Dermis microvascular lymphatic vessel endothelial cell (primary cell): ENCODE measurements at regions not wholly inside any gene's neighbourhood (a gene's known extent, or its start where the extent isn't known, plus 50 kb on each side); places are given as distances from the start of the nearest gene placed in this dataset.

Experiments used
- DNase-seq, 2 donors: peaks; one replicate each; pipeline versions ENCODE4 v3.0.0 to v3.0.0-alpha.2; 2010; ENCODE audit warnings: low read depth in 2 of 2

DNA sequence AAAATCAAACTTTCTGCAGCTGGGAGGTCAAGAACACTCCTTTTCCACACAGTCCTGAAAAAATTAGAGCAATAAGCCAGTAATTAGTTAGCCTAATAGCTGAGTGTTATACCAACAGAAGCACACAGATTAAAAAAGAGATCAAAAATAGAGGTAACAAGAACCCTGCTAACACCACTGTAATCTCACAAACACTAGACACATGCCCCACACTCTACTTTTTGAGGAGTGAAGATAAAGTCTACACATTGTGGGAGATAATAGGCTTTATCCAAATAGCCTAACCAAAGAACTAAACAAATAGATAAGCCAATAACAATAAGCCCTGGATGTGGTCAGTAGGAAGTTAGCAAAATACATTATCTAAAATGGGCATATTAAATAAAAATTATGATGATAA, 372.7 kb upstream of the ANO5 start:
- DNase-seq, result no peak

DNA sequence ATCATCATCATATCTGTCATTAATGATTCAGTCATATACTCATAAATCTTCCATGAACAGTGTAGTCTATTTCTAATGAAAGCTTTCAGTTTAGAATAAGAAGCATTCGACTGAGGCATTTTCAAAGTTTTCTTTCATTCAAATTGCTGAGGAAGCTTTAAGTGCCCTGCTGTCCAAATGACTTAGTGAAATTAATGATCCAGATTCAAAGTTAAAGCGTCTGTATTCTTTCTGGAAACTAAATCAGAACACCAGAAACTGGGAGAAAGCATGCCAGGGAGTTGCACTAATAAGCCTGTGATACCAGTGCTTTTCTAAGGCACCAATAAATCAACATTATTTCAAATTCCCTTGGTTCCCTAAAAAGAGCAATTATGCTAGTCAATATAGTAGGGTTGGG, 367.8 kb upstream of the ANO5 start:
- no peak for DNase-seq

DNA sequence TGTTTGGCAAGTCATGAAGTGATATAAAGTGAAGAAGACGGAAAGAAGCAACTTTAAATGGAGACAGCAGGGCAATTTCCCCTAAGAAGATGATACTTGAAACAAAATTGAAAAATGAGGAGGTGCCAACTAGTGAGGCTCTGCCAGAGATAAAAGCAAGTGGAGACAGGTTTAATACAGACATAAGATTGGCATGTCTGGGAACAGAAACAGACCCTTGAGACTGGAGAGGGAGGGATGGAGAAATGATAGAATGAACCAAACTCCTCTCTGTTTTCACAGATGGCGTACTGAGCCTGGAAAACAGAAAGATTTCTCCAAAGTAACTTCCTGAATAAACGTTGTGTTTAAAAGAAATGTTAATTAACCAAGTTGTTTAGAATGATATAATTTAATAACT, 354.5 kb upstream of the ANO5 start:
- DNase-seq, result no peak

DNA sequence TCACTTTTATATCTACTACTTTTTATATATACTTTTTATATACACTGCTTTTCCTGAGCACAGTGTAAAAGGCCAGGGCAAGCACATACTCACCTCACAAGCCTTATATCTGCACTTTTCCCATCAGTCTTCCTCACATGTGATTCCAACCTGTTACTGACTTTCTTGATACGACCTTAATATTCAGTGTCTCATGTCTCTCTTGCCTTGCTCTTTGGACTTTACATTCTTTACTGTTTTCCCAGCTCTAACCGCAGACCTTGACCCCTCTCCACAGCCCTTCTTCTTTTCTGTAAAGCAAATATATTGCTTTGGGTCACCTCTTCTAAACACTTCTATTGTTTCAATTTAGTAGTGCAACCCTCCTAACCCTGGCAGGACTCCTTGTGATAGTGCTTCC, 353.1 kb upstream of the ANO5 start:
- DNase-seq, result no peak

DNA sequence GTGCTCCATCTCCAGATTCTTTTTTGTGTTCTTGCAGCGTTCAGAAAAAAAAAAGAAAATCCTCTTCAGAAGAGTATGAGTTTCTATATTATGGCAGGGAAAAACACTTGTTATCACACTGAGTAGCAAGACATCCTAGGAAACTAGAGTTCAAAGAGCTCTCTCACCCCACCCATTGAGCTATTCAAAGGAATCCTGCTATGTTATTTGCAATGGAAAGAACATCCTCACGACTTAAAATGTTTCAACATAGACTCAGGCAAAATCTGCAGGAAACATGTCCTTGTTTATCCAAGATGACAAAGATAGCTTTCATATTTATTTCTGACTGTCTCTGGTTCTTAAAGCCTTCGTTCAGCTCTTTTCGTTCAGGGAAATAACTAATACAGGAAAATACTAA, 331.6 kb upstream of the ANO5 start:
- DNase-seq, result no peak

DNA sequence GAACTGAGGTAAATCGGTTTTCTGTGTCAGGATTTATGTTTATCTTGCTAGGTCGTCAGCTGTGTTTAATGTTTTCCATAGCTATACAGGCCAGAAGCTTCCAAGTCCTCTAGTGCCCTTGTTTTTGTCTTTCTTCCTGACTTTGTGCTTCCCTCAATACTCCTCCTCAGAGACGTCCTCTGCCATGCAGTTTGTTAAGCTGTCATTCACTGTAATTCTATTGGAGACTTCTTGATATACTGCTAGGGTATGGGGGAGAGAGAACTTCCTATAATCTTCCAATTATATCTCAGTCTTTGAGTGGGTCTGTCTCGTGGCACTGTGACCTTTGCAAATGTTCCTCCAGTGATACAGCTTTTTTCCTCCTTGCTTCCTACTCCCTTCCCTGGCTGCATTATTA, 327.3 kb upstream of the ANO5 start:
- DNase-seq, result no peak

DNA sequence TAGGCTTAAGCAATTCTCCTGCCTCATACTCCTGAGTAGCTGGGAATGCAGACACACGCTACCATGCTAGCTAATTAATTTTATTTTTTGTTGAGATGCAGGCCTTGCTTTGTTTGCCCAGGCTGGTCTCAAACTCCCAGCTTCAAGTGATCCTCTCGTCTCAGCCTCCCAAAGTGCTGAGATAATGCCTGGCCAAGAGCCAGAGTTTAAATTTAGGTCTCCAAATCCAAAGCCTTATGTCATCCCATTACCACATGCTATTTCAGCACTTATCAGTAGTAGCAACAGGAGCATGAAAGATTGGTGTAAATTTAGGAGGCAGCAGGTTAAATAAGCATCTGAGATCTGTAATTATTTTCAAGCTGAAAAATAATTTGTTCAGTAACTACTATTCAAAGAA, 326.1 kb upstream of the ANO5 start:
- DNase-seq, result no peak

DNA sequence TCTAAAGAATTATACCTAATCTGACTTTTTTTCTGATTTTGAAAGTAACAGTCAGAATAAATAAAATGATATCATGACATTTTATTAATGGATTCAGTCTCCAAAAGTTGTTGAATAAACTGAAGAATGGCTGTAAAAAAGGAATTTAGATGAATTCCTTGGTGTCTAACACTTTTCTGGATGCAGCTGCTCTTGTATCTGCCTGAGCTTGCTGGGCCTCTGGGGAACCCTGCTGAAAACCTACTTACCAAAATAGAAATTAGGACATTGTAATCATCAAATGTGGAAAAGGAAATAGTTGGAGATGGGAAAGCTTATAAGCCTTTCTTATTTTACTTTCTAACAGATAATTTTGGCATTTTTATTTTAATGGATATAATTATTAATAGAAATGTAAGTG, 315.7 kb upstream of the ANO5 start:
- DNase-seq, result no peak

DNA sequence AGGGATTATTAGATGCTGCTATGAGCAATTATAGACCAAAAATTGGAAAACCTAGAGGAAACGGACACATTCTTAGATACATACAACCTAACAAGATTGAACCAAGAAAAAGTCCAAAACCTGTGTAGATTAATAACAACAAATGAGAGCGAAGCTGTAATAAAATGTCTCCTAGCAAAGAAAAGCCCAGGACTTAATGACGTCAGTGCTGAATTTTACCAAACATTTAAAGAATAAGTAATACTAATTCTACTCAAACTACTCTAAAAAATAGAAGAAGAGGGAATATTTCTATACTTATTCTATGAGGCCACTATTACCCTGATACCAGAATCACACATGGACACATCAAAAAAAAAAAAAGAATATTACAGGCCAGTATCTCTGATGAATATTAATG, 309.5 kb upstream of the ANO5 start:
- no peak for DNase-seq

DNA sequence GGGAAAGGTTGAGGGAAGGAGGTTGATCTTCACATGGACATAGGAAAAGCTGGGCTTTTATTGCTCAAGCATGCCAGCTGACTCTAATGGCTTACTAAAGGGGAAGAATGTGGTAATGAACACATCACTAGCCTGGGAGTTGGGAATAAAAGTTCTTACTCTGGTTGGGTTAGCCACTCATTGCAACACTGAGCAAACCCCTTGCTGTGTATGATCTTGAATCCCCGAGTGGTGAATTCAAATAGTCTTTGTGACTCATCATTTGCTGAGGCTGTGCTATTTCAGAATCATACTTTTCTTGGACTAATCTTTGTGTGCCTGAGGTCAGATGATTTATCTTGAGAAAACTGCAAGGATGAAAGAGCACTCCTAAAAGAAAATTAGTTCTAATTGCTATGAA, 304.1 kb upstream of the ANO5 start:
- DNase-seq, result no peak

DNA sequence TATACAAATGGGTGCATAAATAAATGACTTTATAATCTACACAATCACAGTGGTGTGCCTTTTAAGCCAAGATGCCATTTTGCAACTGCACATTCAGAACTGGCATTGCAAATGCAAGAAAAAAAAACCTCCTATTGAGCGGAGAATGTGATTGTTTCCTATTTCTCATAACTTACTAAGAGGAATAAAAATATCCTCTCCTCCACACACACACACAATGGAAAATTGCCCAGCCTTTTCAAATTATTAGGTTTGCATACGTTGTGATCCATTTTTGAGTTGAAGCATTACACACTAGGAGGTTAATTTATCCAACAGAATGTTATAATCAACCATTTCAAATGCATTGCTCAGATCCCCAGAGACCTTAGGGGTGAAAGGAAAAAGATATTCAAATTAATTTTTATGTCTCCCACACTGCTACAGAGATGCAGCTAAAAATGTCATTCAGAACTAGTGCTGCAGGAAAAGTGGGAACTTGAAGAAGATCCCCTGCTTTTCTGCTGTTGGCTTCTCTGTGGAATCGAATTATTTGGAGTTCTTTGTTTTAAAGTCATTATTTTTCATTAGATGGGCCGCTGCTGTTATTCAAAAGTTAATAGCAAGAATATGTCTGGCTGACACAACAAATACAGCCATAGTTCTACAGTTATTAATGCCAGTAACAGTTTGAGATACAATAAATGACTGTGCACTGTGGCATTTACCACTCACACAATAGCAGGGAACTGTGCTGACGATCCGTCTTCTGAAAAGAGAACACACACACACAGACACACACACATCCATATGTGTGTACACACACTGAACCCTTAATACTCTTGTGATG, 299.9 kb upstream of the ANO5 start:
- no peak for DNase-seq

DNA sequence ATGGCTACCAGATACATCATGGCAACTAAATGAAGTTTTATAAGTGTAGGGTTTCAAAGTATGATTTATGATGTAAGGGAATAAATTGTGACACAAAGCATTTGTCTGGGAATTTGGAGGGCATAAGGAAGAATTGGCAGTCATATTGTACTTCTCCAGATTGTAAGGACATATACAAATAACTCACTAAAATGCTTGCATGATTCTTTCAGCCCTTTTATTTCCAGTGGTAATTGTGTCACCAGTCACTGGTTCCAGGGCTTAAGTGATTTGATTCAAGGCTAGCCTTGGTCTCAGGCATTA, 299.4 kb upstream of the ANO5 start:
- no peak for DNase-seq

DNA sequence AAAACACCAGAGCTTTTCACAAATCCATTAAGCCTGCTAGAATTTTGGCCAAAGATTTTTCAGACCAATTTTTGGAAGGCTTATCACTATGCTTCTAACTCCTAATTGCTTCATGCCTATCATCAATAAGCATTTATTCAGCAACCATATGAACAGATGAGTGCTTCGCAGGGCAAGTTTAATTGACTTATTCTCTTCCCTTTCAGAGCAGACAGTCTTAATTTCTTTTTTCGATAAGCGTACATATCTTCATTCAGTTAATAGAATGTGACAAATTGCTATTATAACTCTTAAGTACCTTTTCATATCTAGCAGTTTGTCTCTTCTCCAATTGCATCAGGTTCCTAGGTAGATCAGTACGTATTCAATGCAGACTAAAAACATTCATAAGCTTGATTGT, 298.4 kb upstream of the ANO5 start:
- no peak for DNase-seq

DNA sequence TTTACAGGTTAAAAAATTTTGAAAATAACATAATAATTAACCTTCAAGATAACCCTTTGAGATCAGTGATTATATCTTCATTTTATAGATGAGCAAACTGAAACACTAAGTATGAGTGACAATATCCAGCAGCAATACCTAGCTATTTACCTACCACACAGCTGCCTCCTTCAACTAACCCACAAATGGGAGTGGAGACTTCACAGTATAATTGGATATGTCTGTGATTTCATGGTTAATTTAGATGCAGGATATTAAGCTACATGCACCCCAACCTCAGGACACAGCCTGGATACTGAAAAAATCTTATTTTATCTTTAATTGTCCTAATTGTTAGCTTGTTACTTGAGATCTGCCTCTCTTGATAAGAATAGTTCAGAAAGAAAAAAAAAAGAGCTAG, 297.2 kb upstream of the ANO5 start:
- no peak for DNase-seq

DNA sequence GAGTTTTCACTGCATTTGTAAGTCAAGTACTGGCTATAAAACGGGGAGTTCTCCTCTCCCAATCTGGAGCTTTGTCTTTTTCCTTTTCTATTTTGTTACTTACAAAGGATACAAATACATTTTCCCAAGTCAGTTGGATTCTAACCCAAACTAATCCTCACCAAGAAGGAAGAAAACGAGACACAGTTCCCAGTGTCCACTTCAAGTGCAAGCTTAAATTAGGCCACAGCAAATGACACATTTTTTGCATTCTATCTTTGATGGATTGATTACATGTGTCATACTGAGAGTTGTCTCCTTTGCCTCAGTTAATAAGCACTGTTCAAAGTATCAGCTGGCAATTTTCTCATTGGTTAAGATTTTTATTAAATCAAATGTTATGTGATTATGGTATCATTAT, 296.7 kb upstream of the ANO5 start:
- no peak for DNase-seq

DNA sequence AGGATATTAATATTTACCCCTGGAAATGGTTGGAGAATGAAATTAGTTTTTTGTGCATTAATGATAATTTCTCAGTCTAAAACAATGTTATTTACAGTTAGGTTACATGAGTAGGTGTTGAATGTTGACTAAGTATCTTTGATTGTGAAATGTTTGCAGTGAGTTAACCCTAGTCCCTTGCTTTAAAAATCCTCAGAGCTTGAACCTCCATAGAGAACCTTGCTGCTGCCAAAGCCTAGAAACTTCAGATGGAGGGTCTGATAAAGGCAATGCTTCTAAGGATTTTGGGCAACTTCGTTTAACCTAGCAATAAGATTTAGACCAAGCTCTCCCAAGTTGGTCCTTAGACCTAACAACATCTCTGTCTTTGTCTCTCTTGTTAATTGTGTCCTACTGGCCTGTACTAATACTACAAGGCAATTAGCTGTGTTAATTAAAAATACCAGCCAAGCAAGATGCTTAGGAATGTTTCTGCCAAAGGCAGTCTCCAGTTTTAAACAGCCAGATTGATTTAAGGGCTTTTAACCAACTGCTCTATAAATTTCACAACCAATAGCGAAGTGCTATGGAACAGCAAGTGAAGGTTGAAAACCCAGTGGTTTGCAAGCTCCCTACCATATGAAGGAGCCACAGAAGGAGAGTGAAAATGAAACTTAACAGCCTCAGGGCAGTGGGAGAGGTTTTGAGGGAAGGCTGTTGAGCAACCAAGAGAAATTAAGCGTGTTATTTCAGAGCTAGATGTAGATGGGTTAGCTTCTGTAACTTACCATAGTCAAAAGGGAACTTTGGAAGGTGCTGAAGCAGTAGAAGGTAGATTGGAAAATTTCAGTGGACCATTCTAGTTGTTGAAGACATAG, 295.9 kb upstream of the ANO5 start:
- DNase-seq, result no peak

DNA sequence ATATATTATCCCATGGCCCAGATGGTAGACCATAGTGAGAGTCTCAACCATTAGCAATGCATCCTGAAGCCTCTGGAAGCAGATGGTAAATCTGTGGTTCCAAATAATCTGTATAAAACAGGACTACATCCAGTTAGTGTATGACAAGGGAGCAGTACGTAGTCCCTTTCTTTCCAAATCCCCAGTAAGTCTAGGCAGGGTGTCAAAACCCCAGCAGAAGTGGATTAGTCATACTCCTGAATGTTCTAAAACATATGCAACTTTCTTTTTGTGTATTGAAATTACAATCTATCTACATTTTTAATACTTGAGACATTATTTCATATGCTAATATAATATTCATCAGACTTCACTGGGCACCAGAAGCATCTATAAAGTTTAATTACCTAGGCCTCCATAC, 295.1 kb upstream of the ANO5 start:
- no peak for DNase-seq

DNA sequence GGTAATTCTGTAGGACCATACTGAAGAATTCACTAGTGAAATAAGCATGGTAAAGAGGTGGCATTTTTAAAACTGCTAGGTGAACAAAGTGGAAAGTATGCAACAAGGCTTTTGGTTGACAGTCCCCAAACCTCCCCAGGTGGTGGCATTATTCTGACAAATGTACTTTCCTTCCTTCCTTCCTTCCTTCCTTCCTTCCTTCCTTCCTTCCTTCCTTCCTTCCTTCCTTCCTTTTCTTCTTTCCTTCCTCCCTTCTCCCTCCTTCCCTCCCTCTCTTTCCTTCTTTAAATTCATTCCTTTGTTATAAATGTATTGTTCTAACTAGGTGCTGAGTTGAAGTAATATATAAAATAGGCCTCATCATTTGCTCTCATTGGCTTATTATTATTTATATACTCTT, 284.7 kb upstream of the ANO5 start:
- DNase-seq, result no peak

DNA sequence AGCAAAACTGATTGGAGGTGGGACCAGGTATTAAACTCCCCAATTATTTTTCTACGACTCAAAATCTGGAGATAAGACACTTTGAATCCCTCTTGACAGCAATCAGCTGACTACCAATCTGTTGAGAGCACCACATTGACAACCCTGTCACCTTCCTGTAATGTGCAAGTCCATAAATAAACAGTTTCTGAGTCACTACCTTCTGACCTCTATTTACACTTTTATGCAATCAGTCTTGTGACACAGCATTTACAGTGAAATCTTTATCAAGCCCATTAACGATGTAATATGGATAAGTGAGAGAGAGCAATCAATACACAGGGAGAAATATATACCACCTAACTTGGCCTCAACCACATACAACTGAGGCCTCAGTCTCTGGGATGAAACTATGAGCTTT, 283.7 kb upstream of the ANO5 start:
- DNase-seq, result no peak

DNA sequence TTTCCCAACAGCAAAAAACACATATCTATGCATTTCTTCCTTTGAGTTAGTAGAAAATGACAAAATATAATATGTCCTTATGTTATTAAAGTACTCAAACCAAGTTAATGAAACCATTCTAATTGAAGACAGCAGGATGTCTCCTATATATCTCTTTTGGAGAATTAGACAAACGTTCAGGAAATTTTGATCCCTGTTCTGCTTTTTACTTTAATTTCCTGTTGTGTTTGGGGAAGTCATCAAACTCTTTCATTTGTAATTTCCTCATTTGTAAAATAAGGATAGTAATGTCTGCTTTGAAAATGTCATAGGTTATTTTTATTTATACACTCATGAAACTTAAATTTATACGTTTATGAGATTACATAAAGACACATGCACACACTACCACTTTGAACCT, 281.8 kb upstream of the ANO5 start:
- no peak for DNase-seq

DNA sequence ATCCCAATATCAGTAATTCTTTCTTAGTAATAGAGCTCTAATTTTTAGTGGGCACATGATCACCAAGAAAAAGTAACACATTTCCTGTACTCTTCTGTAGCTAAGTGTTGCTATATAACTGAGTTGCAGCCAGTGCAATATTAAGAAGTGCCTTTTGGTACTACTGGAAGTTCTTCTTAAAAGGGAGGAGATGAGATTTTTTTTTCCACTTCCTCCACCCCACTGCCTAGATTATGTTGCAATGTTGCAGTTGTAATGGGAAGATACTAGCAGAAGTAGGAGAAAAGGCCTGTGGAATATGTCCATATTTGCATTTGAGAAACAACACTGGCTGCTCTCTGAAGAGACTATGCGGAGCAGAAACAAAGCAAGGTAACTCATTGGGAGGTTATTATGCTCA, 280.6 kb upstream of the ANO5 start:
- no peak for DNase-seq

DNA sequence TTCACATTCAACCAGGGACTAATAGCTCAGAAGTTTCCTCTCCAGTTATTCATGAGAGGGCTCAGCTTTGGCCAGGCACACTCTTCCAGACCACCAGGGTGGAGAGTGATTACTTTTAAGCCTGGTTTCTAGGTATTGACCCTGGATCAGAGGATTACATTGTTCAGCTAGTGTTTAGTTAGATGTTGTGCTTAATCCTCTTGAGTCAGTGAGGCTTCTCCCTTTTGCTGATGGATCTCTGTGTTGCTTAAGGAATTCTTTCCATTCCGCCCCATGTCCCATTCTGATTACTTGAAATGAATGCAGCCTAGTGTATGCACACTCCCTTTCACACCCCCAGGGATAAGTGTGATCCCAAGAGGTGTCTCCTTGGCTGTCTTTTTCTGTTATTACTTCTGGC, 271.7 kb upstream of the ANO5 start:
- no peak for DNase-seq

DNA sequence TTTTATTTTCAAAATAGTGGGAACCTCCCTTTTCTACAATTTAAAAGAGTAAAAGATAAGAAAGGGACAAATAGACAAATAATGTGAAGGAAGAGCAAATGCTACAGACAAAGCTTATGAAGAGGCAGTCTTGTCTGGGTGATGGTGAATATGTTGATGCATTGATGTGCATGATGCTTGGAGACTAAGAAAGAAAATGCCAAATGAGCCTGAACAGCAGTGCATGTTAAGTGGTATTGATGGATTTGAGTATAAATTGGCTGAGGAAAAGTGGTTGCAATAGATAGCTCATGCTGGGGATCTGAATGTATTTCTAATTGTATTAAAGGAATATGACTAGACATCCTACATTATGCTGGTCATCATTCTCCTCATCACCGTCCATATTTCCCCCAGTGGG, 268.6 kb upstream of the ANO5 start:
- DNase-seq, result no peak
